SKM-1 (cell line): ENCODE measurements at regions not wholly inside any gene's neighbourhood (a gene's known extent, or its start where the extent isn't known, plus 50 kb on each side); places are given as distances from the start of the nearest gene placed in this dataset.
A peak's percentile ranks its signal among the peaks of the same experiment; 100 is the strongest.
"Not testable (repeated sequence)": the region's sequence is repeated elsewhere in the genome, so short reads cannot be mapped to it uniquely, and the experiment has no call there.

ENCODE experiments used
- DNase-seq: peaks from one replicate; lab custom pipeline; 2025; ENCODE audit not compliant: unreplicated experiment; lab: John Stamatoyannopoulos, UW

- no peak for DNase-seq
Observed at GRCh38 chr18:57954935-57955334, 89.1 kb upstream of the NEDD4L start.

- DNase-seq: no peak
Observed at GRCh38 chr18:57953883-57954282, 90.1 kb upstream of the NEDD4L start.

GRCh38 chr18:57951999-57952774 lies 91.8 kb upstream of the NEDD4L start:
- DNase-seq: no peak

GRCh38 chr18:57951117-57951796 lies 92.8 kb upstream of the NEDD4L start:
- no peak for DNase-seq

GRCh38 chr18:57950542-57950941 lies 93.5 kb upstream of the NEDD4L start:
- DNase-seq: no peak

- not testable (repeated sequence) for DNase-seq
Observed at GRCh38 chr18:57949335-57949734, 94.7 kb upstream of the NEDD4L start.

- DNase-seq: no peak
Observed at GRCh38 chr18:57947117-57947516, 96.9 kb upstream of the NEDD4L start.

GRCh38 chr18:57943723-57944122 lies 100.3 kb upstream of the NEDD4L start:
- DNase-seq: no peak

GRCh38 chr18:57942493-57942892 lies 101.5 kb upstream of the NEDD4L start:
- DNase-seq: no peak

- DNase-seq: no peak
Observed at GRCh38 chr18:57941841-57942489, 102.1 kb upstream of the NEDD4L start.

GRCh38 chr18:57940166-57940660 lies 103.8 kb upstream of the NEDD4L start:
- no peak for DNase-seq

- DNase-seq: not testable (repeated sequence)
Observed at GRCh38 chr18:57934375-57934774, 109.7 kb upstream of the NEDD4L start.

- no peak for DNase-seq
Observed at GRCh38 chr18:57931038-57931437, 113.0 kb upstream of the NEDD4L start.

GRCh38 chr18:57930476-57930875 lies 113.5 kb upstream of the NEDD4L start:
- DNase-seq: no peak

- DNase-seq: no peak
Observed at GRCh38 chr18:57929922-57930321, 114.1 kb upstream of the NEDD4L start.

GRCh38 chr18:57928466-57928865 lies 115.6 kb upstream of the NEDD4L start:
- no peak for DNase-seq

- DNase-seq: no peak
Observed at GRCh38 chr18:57927511-57927910, 116.5 kb upstream of the NEDD4L start.

- DNase-seq: no peak
Observed at GRCh38 chr18:57925706-57926105, 118.3 kb upstream of the NEDD4L start.

GRCh38 chr18:57923611-57924010 lies 120.4 kb upstream of the NEDD4L start:
- DNase-seq: no peak

GRCh38 chr18:57922885-57923284 lies 119.8 kb upstream of the ATP8B1 start:
- DNase-seq: no peak

- peak; percentile 17 for DNase-seq
Observed at GRCh38 chr18:57921708-57922107, 118.6 kb upstream of the ATP8B1 start.

- no peak for DNase-seq
Observed at GRCh38 chr18:57920036-57920435, 116.9 kb upstream of the ATP8B1 start.
